Body of pancreas (tissue), 4 donors: ENCODE measurements at regions not wholly inside any gene's neighbourhood (a gene's known extent, or its start where the extent isn't known, plus 50 kb on each side); places are given as distances from the start of the nearest gene placed in this dataset.

Source experiments
- POLR2A ChIP-seq, 3 donors: fragments of 450-650 bp; IDR thresholded peaks; one replicate each; pipeline ENCODE4 v1.6.1; 2016; ENCODE audit warnings: antibody characterized with exemption in 3 of 3, mild to moderate bottlenecking in 2 of 3
- TF ChIP-seq, protein P1 (sequence below), 7 experiments: fragments of 450-650 bp in 4 of 7; fragments of 200-600 bp in 3 of 7; sonication (generic) in 3 of 7; IDR thresholded peaks; one replicate each; pipeline ENCODE4 v1.5.1; 2016 to 2019; ENCODE audit warnings: antibody characterized with exemption in 7 of 7

DNA sequence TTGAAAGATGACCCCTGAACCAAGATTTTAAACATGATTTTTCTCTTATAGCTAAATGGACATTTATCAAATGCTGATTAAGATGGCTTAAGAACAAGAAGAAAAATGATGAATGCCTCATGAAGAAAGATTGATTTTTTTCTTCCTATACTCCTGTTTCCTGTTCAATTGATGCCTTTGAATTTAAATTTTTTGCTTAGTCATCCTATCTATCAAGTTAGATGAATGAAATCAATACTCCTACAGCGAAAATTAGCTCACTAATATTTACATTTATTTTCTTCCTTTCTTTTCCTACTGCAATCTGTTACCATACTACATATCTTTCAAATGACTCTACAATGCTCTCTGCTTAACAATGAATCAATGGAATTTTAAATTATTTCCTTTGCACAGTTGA lies 773.6 kb upstream of the DIAPH2 start:
- TF ChIP-seq, protein P1, sequence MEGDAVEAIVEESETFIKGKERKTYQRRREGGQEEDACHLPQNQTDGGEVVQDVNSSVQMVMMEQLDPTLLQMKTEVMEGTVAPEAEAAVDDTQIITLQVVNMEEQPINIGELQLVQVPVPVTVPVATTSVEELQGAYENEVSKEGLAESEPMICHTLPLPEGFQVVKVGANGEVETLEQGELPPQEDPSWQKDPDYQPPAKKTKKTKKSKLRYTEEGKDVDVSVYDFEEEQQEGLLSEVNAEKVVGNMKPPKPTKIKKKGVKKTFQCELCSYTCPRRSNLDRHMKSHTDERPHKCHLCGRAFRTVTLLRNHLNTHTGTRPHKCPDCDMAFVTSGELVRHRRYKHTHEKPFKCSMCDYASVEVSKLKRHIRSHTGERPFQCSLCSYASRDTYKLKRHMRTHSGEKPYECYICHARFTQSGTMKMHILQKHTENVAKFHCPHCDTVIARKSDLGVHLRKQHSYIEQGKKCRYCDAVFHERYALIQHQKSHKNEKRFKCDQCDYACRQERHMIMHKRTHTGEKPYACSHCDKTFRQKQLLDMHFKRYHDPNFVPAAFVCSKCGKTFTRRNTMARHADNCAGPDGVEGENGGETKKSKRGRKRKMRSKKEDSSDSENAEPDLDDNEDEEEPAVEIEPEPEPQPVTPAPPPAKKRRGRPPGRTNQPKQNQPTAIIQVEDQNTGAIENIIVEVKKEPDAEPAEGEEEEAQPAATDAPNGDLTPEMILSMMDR (IDR thresholded peaks at IDR 0.05), result no peak
- no peak for TF ChIP-seq POLR2A (IDR thresholded peaks at IDR 0.05)
